ENCODE measurements at regions not wholly inside any gene's neighbourhood (a gene's known extent, or its start where the extent isn't known, plus 50 kb on each side); places are given as distances from the start of the nearest gene placed in this dataset.
A peak's percentile ranks its signal among the peaks of the same experiment; 100 is the strongest.

DNA sequence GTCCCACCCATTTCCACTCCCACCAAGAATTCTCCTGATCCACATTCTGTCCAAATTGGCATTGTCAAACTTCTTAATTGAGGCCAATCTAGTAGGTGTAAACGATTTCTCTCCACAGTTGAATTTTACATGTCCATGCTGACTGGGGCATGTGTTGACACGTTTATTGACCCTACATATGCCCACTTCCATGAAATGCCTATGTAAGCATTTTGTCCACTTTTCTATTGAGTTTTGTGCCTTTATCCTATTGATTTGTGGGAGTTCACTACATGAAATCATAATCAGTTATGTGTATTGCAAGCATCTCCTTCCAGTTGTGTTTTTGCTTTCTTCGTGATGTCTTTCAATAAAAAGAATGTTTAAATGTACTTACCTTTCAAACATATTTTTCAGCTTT lies 141.7 kb upstream of the NSMCE3 start:
- no peak for DNase-seq

DNA sequence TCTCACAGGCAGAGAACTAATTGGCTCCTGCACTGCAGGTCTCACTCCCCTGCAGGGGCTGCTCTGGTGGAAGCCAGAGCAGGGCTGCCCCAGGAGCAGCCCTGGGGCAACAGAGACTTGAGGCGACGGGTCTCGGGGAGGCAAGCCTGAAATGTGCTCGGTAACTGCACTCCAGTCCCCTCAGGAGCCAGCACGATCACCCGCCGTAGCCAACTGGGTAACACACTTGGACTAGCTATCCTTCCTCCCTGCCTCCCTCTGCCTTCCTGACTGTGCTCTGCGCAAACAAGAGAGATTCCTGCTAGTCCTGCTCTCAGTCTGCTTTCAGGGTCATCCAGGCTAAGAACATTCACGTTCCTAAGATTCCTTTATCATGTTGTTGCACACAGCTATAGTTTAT lies 140.7 kb upstream of the NSMCE3 start:
- DNase-seq: no peak

- DNase-seq: no peak
Observed at GRCh38 chr15:29409890-29410289, 140.3 kb upstream of the NSMCE3 start.

GRCh38 chr15:29405564-29405963 lies 135.9 kb upstream of the NSMCE3 start:
- DNase-seq: no peak

GRCh38 chr15:29403772-29404171 lies 134.2 kb upstream of the NSMCE3 start:
- peak; percentile 2 for DNase-seq

DNA sequence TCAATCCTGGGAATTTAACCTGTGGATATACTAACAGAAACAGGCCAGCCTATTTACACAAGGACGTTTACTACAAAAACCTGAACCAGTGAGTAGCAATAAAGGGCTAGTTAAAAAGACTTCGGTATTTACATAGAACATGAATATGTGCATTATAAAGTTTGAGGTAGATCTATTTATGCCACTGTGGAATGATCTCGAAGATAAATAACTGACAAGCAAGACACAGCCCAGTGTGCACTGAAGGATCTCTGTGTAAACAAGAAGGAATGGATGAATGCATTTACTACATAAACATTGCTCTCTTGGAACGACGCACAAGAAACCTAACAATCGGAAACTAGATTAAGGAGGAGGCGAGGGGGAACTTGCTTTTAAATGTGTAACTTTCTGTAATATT lies 132.0 kb upstream of the NSMCE3 start:
- no peak for DNase-seq

GRCh38 chr15:29400701-29401100 lies 131.1 kb upstream of the NSMCE3 start:
- DNase-seq: no peak

DNA sequence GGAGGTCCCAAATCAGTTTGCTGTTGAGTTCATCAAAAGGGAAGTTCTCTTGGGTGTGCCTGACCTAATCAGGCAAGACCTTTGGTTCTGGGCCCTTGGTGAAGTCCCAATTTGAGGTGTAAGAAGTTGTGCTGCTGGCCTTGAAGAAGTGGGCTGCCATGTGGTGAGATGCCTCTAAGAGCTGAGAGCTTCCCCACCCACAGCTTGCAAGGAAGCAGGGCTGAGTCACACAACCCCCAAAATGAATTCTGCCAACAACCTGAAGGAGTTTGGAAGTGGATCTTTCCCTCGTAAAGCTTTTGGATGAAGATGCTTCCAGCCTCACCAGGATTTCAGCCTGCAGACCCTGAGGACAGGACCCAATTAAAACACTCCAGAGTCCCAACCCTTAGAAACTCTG lies 129.3 kb upstream of the NSMCE3 start:
- DNase-seq: no peak

DNA sequence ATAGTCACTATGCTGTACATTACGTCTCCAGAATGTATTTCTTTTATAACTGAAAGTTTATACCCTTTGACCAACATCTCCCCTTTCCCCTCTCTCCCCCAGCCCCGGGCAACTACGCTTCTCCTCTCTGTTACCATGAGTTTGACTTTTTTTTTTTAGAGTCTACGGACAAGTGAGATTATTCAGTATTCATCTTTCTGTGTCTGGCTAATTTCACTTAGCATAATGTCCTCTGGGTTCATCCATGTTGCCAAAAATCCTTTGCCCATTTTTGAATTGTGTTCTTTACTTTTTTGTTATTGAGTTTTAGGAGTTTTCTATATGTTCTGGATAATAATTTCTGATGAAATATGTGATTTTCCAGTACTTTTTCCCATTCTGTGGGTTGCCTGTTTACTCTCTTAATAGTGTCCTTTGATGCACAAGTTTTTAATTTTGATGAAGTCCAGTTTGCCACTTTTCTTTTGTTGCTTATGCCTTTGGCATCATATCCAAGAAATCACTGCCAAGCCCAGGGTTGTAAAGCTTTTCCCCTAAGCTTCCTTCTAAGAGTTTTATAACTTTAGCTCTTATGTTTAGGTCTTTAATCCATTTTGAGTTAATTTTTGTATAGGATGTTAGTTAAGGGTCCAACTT lies 126.7 kb upstream of the NSMCE3 start:
- DNase-seq: no peak

DNA sequence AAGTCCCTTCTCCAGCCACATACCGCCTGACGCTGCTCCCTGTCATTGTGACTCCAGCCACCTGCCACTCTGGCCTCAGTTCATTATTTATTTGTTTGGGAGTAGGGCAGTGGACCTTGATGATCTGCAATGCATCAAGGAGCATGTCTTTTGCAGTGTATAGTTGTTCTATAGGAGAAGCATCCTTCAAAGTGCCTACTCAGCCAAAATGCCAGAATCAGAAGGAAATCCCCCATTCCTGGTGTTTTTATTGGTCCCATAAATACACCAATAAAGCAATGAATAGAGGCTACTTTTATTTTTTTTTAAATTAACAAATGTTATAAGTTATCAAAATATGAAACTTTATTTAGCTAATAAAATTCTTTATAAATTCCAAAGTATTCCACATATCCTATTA lies 123.8 kb upstream of the NSMCE3 start:
- DNase-seq: no peak

DNA sequence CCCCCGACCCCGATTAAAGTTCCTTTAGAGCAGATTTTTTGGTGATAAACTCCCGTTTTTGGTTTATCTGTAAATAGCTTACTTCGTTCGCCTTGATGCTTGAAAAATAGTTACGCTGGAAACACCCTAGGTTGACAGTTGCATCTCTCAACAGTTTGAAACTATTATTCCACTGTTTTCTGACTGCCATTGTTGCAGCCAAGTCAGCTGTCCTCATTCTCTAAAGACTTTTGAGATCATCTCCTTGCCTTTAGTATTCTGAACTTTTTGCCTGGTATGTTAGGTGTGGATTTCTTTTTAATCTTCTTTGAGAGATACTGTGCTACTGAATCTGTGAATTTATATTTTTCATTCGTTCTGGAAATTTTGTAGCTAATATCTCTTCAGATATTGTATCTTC lies 122.7 kb upstream of the NSMCE3 start:
- no peak for DNase-seq

DNA sequence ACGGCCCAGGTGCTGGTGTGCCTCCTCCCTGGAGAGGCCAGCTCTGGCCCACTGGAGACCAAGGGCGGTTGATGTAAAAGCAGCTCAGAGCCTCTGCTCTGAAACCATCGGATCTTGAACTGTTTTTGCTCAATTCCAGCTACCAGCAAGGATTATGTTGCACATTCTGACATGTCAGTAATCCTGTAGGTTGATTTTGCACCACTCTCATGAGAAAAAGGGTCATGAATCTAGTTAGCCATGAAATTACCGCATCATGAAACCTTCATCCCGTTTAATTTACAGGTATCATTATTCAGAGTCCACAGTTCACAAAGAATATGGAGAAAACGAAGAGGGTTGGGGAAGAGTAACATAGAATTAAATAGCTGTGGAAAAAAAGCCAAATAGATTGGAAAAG lies 120.4 kb upstream of the NSMCE3 start:
- DNase-seq: no peak

DNA sequence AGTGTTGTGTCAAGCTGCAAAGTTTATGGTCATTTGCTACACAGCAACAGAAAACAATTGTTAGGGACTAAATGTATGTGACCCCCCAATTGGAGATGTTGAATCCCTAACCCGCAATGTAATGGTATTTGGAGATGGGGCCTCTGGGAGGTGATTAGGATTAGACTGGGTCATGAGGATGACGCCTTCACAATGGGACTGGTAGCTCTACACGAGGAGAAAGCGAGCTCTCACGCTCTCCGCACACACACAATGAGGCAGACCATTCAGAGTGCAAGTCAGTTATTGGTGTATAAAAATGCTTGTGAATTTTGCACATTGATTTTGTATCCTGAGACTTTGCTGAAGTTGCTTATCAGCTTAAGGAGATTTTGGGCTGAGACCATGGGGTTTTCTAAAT lies 116.9 kb upstream of the NSMCE3 start:
- DNase-seq: no peak

DNA sequence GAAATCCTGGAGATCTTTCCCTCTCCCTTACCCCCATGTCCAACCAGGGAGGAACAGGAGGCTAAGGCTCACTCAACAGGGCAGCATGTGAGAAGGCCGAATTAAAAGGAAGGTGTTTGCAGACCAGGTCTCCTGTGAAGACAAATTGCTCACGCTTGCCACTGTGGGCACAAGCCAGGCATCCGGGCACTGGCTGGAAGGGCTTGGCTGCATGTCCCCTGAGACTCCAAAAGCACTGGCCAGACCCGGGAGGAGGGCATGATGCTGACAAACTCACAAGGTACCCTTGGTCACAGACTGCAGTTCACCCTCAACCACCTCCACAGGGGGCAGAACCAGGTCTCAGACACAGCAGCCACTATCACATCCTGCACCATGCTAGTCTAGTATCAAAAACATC lies 113.7 kb upstream of the NSMCE3 start:
- DNase-seq: no peak

GRCh38 chr15:29382862-29383261 lies 113.2 kb upstream of the NSMCE3 start:
- no peak for DNase-seq

DNA sequence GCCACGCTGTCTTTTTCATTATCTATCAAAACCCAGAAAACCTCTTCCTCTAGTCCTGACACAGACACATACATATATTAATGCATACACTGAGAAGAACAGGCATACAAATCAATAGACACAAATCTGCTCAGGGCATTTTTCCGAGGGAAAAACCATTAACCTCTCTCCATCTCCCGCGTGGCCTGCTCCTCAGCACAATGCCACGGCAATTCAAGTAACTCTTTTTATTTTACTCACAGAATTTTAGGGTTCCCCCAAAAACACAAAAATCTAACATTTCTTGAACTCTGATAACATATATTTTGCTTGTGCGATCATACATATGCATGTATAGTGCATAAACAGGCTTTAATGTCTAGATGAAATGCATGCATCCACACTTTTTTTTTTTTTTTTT lies 110.8 kb upstream of the NSMCE3 start:
- no peak for DNase-seq

GRCh38 chr15:29379647-29380046 lies 110.0 kb upstream of the NSMCE3 start:
- no peak for DNase-seq

DNA sequence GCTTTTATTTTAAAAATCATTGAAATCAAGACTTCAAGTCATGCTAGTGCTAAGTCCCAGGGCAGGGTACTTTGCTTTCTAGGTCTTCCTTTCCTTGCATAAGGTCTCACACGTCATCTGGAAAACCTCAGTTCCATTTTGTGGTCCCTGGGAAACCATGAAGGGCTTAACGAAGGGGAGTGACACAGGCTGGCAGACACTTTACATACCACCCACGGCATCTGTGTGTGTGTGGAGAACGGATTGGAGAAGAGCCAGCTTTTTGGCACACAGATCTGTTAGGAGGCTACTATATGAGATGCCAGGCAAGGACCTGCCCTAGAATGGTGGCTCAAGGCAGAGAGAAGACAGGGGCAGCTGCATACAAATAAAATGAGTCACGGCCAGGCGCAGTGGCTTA lies 107.5 kb upstream of the NSMCE3 start:
- DNase-seq: no peak

DNA sequence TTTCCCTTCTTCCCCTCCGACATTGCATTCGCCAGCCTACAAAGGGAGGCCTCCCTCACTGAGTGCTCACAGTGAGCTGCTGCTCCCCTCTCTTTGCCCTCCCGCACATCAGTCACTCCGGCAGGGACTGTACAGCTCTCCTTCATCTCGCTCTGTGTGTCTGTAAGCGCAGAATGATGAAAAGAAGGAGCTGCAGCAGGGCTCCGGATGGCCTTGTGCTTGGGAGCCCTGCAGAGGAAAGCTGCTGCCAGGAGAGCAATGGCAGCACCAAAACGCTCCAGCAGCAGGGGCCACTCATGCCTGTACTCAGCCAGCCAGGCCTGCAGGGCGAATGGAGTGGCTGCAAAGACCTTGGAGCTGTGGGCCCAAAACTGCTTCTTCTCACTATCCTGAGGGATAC lies 107.0 kb upstream of the NSMCE3 start:
- no peak for DNase-seq

DNA sequence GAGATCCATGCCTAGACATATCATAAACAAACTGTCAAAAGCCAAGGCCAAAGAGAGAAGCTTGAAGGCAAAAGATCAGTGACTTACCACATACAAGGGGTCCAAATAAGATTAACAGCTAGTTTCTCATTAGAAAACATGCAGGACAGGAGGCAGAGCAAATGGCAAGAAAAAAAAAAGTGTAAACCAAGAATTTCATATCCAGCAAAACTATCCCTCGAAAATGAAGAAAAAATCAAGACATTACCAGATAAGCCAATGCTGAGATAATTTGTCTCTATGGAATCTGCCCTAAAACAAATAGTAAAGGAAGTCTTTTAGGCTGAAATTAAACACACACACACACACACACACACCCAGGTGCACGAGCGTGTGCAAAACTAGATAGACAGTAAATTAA lies 99.6 kb upstream of the NSMCE3 start:
- no peak for DNase-seq

GRCh38 chr15:29364426-29365078 lies 94.9 kb upstream of the NSMCE3 start:
- DNase-seq: no peak

DNA sequence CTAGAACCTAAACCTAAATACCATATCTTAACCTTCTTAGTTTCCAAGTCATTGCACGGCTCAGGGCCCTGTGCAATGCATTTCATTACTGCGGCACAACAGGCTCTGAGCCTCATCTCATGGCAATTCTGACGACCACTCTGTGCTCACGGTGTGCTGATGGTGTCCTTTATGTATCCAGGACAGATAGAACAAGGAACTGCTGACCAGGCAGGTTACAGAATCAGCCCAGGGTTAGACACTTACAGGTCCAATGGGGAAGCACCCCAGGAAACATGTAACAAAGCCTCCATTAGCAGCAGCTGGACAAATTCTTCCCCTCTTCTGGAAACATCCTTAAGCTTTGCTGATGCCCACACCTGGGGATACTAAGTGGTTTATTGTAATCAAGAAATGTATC lies 91.9 kb upstream of the NSMCE3 start:
- no peak for DNase-seq

DNA sequence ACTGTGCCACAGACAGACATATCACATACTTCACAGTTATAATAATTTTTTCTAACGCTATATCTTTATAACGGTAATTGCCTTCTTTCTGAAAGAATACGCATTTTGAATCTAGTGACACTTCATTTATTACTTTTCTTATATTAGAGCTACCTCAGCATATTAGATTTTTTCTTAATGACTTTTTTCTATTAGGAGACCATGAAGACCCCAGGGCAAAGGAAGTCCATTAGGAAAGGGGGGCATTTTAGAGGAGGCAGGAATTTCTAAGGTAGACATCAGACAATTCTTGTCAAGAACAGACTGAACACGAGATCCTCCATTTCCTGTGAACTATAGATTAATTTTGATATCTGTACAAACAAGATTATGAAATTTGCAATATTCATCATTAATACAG lies 90.5 kb upstream of the NSMCE3 start:
- no peak for DNase-seq

DNA sequence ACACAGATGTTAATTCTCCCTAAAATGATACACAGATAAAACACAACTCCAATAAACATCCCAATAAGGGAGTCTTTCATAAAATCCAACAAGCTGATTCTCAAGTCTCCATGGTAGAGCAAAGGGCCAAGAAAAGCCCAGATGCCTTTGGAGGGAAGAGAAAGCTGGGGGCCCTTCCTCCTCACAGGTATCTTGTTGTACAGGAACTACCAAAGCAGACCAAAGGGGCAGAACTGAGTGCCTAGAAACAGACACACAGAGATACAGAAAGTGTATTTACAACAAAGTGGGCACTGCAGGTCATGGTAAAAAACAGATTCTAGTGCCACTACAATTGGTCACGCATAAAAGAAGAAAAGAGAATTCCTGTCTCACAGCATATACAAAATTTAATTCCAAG lies 87.2 kb upstream of the NSMCE3 start:
- no peak for DNase-seq

GRCh38 chr15:29355477-29355876 lies 85.9 kb upstream of the NSMCE3 start:
- DNase-seq: no peak
